Endothelial cell of umbilical vein (primary cell): ENCODE measurements at regions not wholly inside any gene's neighbourhood (a gene's known extent, or its start where the extent isn't known, plus 50 kb on each side); places are given as distances from the start of the nearest gene placed in this dataset.

Source experiments
- BruUV-seq: library from RNA; stranded (reverse); fragments of 400-500 nt; replicated peaks from 2 replicates; lab custom pipeline; 2021; lab: Mats Ljungman, UMichigan
- CTCF ChIA-PET: fragments of 300-600, 350-600 bp; sonication (Branson Sonifier 250); formaldehyde crosslinking; loops from one replicate; lab custom pipeline; 2021; ENCODE audit warnings: antibody characterized with exemption, inconsistent platforms; lab: Charles Lee
- POLR2A ChIA-PET: fragments of 300-600, 350-600 bp; sonication (Branson Sonifier 250); formaldehyde crosslinking; loops from one replicate; lab custom pipeline; 2021; ENCODE audit warnings: antibody characterized with exemption, inconsistent platforms; lab: Charles Lee
- DNase-seq: peaks from one replicate; pipeline ENCODE4 v3.0.0-alpha.2; 2011; ENCODE audit warnings: low read depth, low spot score
- FAIRE-seq: peaks from 2 replicates; lab custom pipeline; 2011; peaks lifted over from hg19 to GRCh38; lab: Jason Lieb, UNC
- H2AFZ ChIP-seq: 2 replicates; pipeline ENCODE4 v1.6.0; 2012; ENCODE audit warnings: low read depth, low read length, control low read depth, inconsistent platforms
- H3K27ac ChIP-seq: 2 replicates; pipeline ENCODE4 v1.5.1; 2011; ENCODE audit warnings: low read depth, mild to moderate bottlenecking, control low read depth, low read length, moderate library complexity; ENCODE audit not compliant: insufficient read depth
- H3K27me3 ChIP-seq, 2 experiments: 2 replicates each; pipeline versions ENCODE4 v1.6.0 to v1.6.1; 2011; ENCODE audit warnings: low read length in 2 of 2, mixed read lengths in 1 of 2; ENCODE audit not compliant: control insufficient read depth in 2 of 2, insufficient read depth in 2 of 2
- H3K36me3 ChIP-seq, 2 experiments: 2 replicates in 1 of 2; 3 replicates in 1 of 2; pipeline ENCODE4 v1.5.1; 2011; ENCODE audit warnings: low read length in 2 of 2, mild to moderate bottlenecking in 1 of 2, moderate library complexity in 1 of 2; ENCODE audit not compliant: control insufficient read depth in 2 of 2, insufficient read depth in 2 of 2; ENCODE audit errors: extremely low read depth in 1 of 2
- H3K4me1 ChIP-seq: 3 replicates; pipeline ENCODE4 v1.5.1; 2011; ENCODE audit warnings: mild to moderate bottlenecking, low read length; ENCODE audit not compliant: control insufficient read depth, insufficient read depth; ENCODE audit errors: extremely low read depth
- H3K4me2 ChIP-seq: 2 replicates; pipeline ENCODE4 v1.6.1; 2011; ENCODE audit warnings: low read length, control low read depth, mixed read lengths; ENCODE audit not compliant: insufficient read depth
- H3K4me3 ChIP-seq, 3 experiments: fragments of 200-600 bp in 1 of 3; sonication (generic), shearing (Covaris generic) in 1 of 3; replicated peaks in 1 of 3; 2 replicates each; pipeline ENCODE4 v1.5.1; 2011 to 2016; ENCODE audit warnings: control low read depth in 3 of 3, low read length in 3 of 3, mild to moderate bottlenecking in 2 of 3, inconsistent platforms in 1 of 3, low read depth in 1 of 3, moderate library complexity in 1 of 3; ENCODE audit not compliant: insufficient read depth in 1 of 3
- H3K79me2 ChIP-seq: 2 replicates; pipeline ENCODE4 v1.6.0; 2012; ENCODE audit warnings: low read length, inconsistent platforms; ENCODE audit not compliant: control insufficient read depth, insufficient read depth
- H3K9ac ChIP-seq: replicated peaks from 2 replicates; pipeline ENCODE3; 2011; ENCODE audit warnings: low read length, control low read depth; ENCODE audit not compliant: insufficient read depth; ENCODE audit errors: extremely low read depth
- H3K9me1 ChIP-seq: replicated peaks from 3 replicates; pipeline ENCODE4 v1.6.0; 2011; ENCODE audit warnings: mild to moderate bottlenecking, low read length; ENCODE audit not compliant: control insufficient read depth, insufficient read depth; ENCODE audit errors: extremely low read depth
- H3K9me3 ChIP-seq: replicated peaks from 2 replicates; pipeline ENCODE4 v1.5.1; 2012; ENCODE audit warnings: low read length, inconsistent platforms; ENCODE audit not compliant: control insufficient read depth, insufficient read depth
- H4K20me1 ChIP-seq: replicated peaks from 2 replicates; pipeline ENCODE3; 2011; ENCODE audit warnings: mild to moderate bottlenecking, low read length; ENCODE audit not compliant: control insufficient read depth, insufficient read depth; ENCODE audit errors: extremely low read depth
- EZH2 ChIP-seq: IDR thresholded peaks from 2 replicates; pipeline ENCODE4 v1.6.1; 2012; ENCODE audit warnings: borderline replicate concordance, low read depth, mild to moderate bottlenecking, moderate library complexity, low read length, inconsistent platforms; ENCODE audit not compliant: severe bottlenecking
- FOS ChIP-seq: IDR thresholded peaks from 2 replicates; pipeline ENCODE4 v1.6.1; 2011; ENCODE audit warnings: mild to moderate bottlenecking, low read length, moderate library complexity, borderline replicate concordance; ENCODE audit not compliant: insufficient read depth
- GATA2 ChIP-seq: IDR thresholded peaks from 2 replicates; pipeline ENCODE4 v1.7.0; 2011; ENCODE audit warnings: low read depth, mild to moderate bottlenecking, moderate library complexity, mixed read lengths, low read length; ENCODE audit not compliant: insufficient read length, insufficient read depth
- JUN ChIP-seq: IDR thresholded peaks from 2 replicates; pipeline ENCODE4 v1.6.1; 2011; ENCODE audit warnings: borderline replicate concordance, low read depth; ENCODE audit not compliant: insufficient read length, insufficient read depth
- MYC ChIP-seq: IDR thresholded peaks from one replicate; pipeline ENCODE4 v1.6.1; 2011; ENCODE audit warnings: mild to moderate bottlenecking, low read depth, low read length
- POLR2A ChIP-seq: IDR thresholded peaks from 2 replicates; pipeline ENCODE4 v1.6.1; 2012; ENCODE audit warnings: low read depth, mild to moderate bottlenecking, control low read depth, low read length
- POLR2AphosphoS5 ChIP-seq: IDR thresholded peaks from 2 replicates; pipeline ENCODE4 v1.6.1; 2012; ENCODE audit warnings: low read depth, mild to moderate bottlenecking, control low read depth, low read length, moderate library complexity; ENCODE audit not compliant: insufficient read depth
- dilution Hi-C: fragments of 300-500 bp; cut with MboI; formaldehyde crosslinking; loops from one replicate; pipeline ENCODE4 v1.15.0; 2019; ENCODE audit warnings: low sequenced_read_pairs; ENCODE audit not compliant: extremely low pct_ligation_motif_present
- intact Hi-C: fragments of 100-400 bp; cut with micrococcal nuclease; formaldehyde crosslinking; loops from one replicate; pipeline ENCODE4 v1.10.0; 2022
- TF ChIP-seq, protein P1 (sequence below), 2 donors: IDR thresholded peaks; 1 replicate in 1 of 2; 2 replicates in 1 of 2; pipeline ENCODE4 v1.5.1; 2011; ENCODE audit warnings: low read length in 2 of 2, mild to moderate bottlenecking in 2 of 2, moderate library complexity in 2 of 2, control low read depth in 1 of 2, inconsistent platforms in 1 of 2, low read depth in 1 of 2; ENCODE audit not compliant: insufficient read depth in 1 of 2; ENCODE audit errors: extremely low read depth in 1 of 2
- TF ChIP-seq, protein P2 (sequence below): IDR thresholded peaks from 2 replicates; pipeline ENCODE4 v1.6.1; 2011; ENCODE audit not compliant: insufficient read depth, insufficient read length

DNA sequence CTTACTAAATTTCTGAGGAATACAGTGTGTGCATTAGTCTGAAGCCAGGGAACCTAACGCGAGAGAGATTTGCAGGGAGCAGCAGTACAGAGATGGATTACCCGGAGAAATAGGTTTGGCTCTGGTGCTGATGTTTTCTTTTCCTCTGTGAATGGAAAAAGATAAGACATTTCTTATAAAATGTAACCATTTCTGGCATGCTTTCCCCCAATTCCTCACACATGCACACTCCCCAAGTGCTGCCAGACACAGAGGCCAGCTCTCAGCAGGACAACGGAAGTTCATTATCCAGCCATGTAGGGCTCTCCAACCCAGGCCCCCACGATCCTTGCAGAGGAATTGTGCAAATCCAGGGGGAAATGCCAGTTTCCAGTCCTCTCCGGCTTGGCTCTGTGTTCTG lies 224.5 kb upstream of the MGAT5 start:
- intact Hi-C loops = no loop called here
- Histone ChIP-seq H3K36me3 (no peaks in the 10 kb centered on the region), H4K20me1 (no peaks in the 10 kb centered on the region), H3K79me2 (no peaks in the 10 kb centered on the region), H3K4me3 (no peak overlapping the region), H2AFZ (no peak overlapping the region), H3K27ac (no peak overlapping the region), H3K4me2 (no peak overlapping the region), H3K9me1 (no peaks in the 10 kb centered on the region), H3K27me3 (peaks cover 4 to 6% of the 10 kb centered on the region in 2 experiments), H3K9ac (no peak overlapping the region), H3K9me3 (no peaks in the 10 kb centered on the region), H3K4me1 (no peaks in the 10 kb centered on the region)
- CTCF ChIA-PET = no interaction called here
- TF ChIP-seq POLR2AphosphoS5 = no peak
- no peak for TF ChIP-seq MYC
- no peak for TF ChIP-seq POLR2A
- TF ChIP-seq JUN = no peak
- no peak for TF ChIP-seq GATA2
- TF ChIP-seq, protein P1, sequence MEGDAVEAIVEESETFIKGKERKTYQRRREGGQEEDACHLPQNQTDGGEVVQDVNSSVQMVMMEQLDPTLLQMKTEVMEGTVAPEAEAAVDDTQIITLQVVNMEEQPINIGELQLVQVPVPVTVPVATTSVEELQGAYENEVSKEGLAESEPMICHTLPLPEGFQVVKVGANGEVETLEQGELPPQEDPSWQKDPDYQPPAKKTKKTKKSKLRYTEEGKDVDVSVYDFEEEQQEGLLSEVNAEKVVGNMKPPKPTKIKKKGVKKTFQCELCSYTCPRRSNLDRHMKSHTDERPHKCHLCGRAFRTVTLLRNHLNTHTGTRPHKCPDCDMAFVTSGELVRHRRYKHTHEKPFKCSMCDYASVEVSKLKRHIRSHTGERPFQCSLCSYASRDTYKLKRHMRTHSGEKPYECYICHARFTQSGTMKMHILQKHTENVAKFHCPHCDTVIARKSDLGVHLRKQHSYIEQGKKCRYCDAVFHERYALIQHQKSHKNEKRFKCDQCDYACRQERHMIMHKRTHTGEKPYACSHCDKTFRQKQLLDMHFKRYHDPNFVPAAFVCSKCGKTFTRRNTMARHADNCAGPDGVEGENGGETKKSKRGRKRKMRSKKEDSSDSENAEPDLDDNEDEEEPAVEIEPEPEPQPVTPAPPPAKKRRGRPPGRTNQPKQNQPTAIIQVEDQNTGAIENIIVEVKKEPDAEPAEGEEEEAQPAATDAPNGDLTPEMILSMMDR (IDR thresholded peaks at IDR 0.05; ENCODE audit: extremely low read depth in 1 of 2, insufficient read depth in 1 of 2, low read depth in 1 of 2, low read length in 2 of 2) = no peak
- TF ChIP-seq, protein P2, sequence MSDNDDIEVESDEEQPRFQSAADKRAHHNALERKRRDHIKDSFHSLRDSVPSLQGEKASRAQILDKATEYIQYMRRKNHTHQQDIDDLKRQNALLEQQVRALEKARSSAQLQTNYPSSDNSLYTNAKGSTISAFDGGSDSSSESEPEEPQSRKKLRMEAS = no peak
- TF ChIP-seq FOS = no peak
- no peak for TF ChIP-seq EZH2
- dilution Hi-C loops = no loop called here
- FAIRE-seq (no peak), DNase-seq (no peak)
- no TSS peak for BruUV-seq
- POLR2A ChIA-PET = no interaction called here
